Fibroblast of lung (primary cell): ENCODE measurements at regions not wholly inside any gene's neighbourhood (a gene's known extent, or its start where the extent isn't known, plus 50 kb on each side); places are given as distances from the start of the nearest gene placed in this dataset.

Source experiments
- DNase-seq, 2 donors: peaks; one replicate each; pipeline versions ENCODE4 v3.0.0 to v3.0.0-alpha.2; 2010; ENCODE audit warnings: low read depth in 2 of 2
- H2AFZ ChIP-seq: 2 replicates; pipeline ENCODE4 v1.5.1; 2012; ENCODE audit warnings: low read length, control low read depth, inconsistent platforms
- H3K27ac ChIP-seq: 2 replicates; pipeline ENCODE4 v1.5.1; 2011; ENCODE audit warnings: low read length, control low read depth; ENCODE audit not compliant: insufficient read depth
- H3K27me3 ChIP-seq: 2 replicates; pipeline ENCODE4 v1.5.1; 2011; ENCODE audit warnings: mild to moderate bottlenecking, low read length; ENCODE audit not compliant: control insufficient read depth, insufficient read depth
- H3K36me3 ChIP-seq: 2 replicates; pipeline ENCODE4 v1.5.1; 2011; ENCODE audit warnings: low read length; ENCODE audit not compliant: control insufficient read depth, insufficient read depth
- H3K4me1 ChIP-seq: 2 replicates; pipeline ENCODE4 v1.5.1; 2011; ENCODE audit warnings: low read length; ENCODE audit not compliant: control insufficient read depth, insufficient read depth; ENCODE audit errors: extremely low read depth
- H3K4me2 ChIP-seq: 2 replicates; pipeline ENCODE4 v1.5.1; 2011; ENCODE audit warnings: low read length, control low read depth; ENCODE audit not compliant: insufficient read depth; ENCODE audit errors: extremely low read depth
- H3K4me3 ChIP-seq, 4 experiments: fragments of 200-600 bp in 1 of 4; sonication (generic) in 1 of 4; replicated peaks in 1 of 4; 2 replicates each; pipeline ENCODE4 v1.5.1; 2011 to 2016; ENCODE audit warnings: low read length in 4 of 4, low read depth in 3 of 4, mild to moderate bottlenecking in 3 of 4, control low read depth in 2 of 4, inconsistent platforms in 1 of 4, mixed read lengths in 1 of 4; ENCODE audit not compliant: insufficient read depth in 1 of 4; ENCODE audit errors: control extremely low read depth in 1 of 4
- H3K79me2 ChIP-seq: 2 replicates; pipeline ENCODE4 v1.5.1; 2012; ENCODE audit warnings: mild to moderate bottlenecking, low read length, inconsistent platforms; ENCODE audit not compliant: control insufficient read depth, insufficient read depth
- H3K9ac ChIP-seq: 2 replicates; pipeline ENCODE4 v1.5.1; 2011; ENCODE audit warnings: mild to moderate bottlenecking, low read length, control low read depth; ENCODE audit not compliant: insufficient read depth
- H3K9me3 ChIP-seq: 2 replicates; pipeline ENCODE4 v1.5.1; 2012; ENCODE audit warnings: low read depth, low read length; ENCODE audit not compliant: control insufficient read depth, insufficient read depth
- H4K20me1 ChIP-seq: 2 replicates; pipeline ENCODE4 v1.5.1; 2011; ENCODE audit warnings: low read length; ENCODE audit not compliant: control insufficient read depth, insufficient read depth; ENCODE audit errors: extremely low read depth
- EZH2 ChIP-seq: IDR thresholded peaks from 2 replicates; pipeline ENCODE4 v1.5.1; 2012; ENCODE audit warnings: low read length, control low read depth, mild to moderate bottlenecking; ENCODE audit errors: missing control alignments
- TF ChIP-seq, protein P1 (sequence below), 2 donors: IDR thresholded peaks in 1 of 2; conservative IDR thresholded peaks in 1 of 2; 1 replicate in 1 of 2; 2 replicates in 1 of 2; pipeline ENCODE4 v1.5.1; 2011 to 2012; ENCODE audit warnings: low read length in 2 of 2, control low read depth in 1 of 2, inconsistent platforms in 1 of 2, low read depth in 1 of 2, mild to moderate bottlenecking in 1 of 2

DNA sequence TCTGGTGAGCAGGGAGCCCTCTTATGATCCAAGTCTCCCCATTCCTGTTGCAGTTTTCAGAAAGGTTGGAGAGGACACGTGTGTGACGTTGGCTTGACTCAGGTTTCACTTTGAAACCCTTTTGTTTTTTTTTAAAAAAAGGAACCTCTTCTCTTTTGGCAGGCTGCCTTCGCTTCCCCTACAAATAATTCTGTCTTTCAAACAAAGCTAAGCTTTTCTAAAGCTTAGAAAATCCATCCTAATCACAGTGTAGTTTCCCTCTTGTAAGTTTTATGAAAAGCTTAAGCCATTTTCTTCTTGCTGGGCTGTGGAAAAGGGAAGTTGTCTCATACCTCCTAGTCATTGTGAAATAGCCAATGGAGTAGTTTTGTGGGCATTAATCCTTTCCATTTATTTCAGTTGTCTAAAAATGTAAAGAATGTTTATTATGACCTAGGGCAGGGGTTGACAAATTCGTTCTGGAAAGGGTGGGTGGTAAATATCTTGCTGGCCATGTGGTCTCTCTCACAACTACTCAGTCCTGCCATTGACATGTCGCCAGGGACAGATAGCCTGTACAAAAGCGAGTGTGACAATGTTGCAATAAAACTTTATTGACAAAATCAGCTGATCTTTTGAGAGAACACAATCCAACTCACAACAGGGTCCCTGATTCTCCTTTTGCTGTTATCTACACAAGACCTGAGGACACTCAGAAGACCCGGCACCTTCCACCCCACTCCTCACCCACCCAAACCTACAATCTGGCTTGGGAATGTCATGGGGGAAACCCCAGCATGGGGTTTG is 878.8 kb downstream of the RNF144A start:
- Histone ChIP-seq H3K9ac (no peak overlapping the region), H3K4me3 (no peak overlapping the region), H3K27ac (no peak overlapping the region), H3K4me2 (no peak overlapping the region), H4K20me1 (no peaks in the 10 kb centered on the region), H3K79me2 (no peaks in the 10 kb centered on the region), H3K9me3 (no peaks in the 10 kb centered on the region), H3K36me3 (no peaks in the 10 kb centered on the region), H3K27me3 (no peaks in the 10 kb centered on the region), H2AFZ (no peak overlapping the region), H3K4me1 (no peaks in the 10 kb centered on the region)
- TF ChIP-seq EZH2: no peak
- TF ChIP-seq, protein P1, sequence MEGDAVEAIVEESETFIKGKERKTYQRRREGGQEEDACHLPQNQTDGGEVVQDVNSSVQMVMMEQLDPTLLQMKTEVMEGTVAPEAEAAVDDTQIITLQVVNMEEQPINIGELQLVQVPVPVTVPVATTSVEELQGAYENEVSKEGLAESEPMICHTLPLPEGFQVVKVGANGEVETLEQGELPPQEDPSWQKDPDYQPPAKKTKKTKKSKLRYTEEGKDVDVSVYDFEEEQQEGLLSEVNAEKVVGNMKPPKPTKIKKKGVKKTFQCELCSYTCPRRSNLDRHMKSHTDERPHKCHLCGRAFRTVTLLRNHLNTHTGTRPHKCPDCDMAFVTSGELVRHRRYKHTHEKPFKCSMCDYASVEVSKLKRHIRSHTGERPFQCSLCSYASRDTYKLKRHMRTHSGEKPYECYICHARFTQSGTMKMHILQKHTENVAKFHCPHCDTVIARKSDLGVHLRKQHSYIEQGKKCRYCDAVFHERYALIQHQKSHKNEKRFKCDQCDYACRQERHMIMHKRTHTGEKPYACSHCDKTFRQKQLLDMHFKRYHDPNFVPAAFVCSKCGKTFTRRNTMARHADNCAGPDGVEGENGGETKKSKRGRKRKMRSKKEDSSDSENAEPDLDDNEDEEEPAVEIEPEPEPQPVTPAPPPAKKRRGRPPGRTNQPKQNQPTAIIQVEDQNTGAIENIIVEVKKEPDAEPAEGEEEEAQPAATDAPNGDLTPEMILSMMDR (conservative IDR thresholded peaks at IDR 0.05 in 1 of 2, IDR thresholded peaks at IDR 0.05 in 1 of 2; ENCODE audit: low read depth in 1 of 2, low read length in 2 of 2): no peak
- peak; percentile 14 to 43 for DNase-seq

DNA sequence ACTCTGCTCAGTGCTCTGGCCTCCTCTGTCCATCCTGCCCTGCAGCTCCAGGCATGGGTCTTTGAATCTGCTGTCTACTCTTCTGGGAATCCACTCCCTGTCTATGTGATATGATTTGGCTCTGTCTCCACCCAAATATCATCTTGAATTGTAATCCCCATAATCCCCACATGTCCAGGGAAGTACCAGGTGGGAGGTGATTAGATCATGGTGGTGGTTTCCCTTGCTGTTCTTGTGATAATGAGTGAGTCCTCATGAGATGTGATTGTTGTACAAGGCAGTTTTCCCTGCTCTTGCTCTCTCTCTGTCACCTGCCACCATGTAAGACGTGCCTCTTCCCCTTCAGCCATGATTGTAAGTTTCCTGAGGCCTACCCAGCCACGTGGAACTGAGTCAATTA is 881.8 kb upstream of the ID2 start:
- H3K27me3 ChIP-seq: no peaks in the 10 kb centered on the region
- no peak overlapping the region for H3K4me3 ChIP-seq
- H3K79me2 ChIP-seq: no peaks in the 10 kb centered on the region
- TF ChIP-seq, protein P1 (conservative IDR thresholded peaks at IDR 0.05 in 1 of 2, IDR thresholded peaks at IDR 0.05 in 1 of 2; ENCODE audit: low read depth in 1 of 2, low read length in 2 of 2): no peak
- TF ChIP-seq EZH2: no peak
- H3K4me1 ChIP-seq: no peaks in the 10 kb centered on the region
- H3K9me3 ChIP-seq: no peaks in the 10 kb centered on the region
- H3K9ac ChIP-seq: no peak overlapping the region
- no peaks in the 10 kb centered on the region for H3K36me3 ChIP-seq
- no peak overlapping the region for H3K4me2 ChIP-seq
- H3K27ac ChIP-seq: no peak overlapping the region
- no peak overlapping the region for H2AFZ ChIP-seq
- H4K20me1 ChIP-seq: no peaks in the 10 kb centered on the region
- no peak for DNase-seq

DNA sequence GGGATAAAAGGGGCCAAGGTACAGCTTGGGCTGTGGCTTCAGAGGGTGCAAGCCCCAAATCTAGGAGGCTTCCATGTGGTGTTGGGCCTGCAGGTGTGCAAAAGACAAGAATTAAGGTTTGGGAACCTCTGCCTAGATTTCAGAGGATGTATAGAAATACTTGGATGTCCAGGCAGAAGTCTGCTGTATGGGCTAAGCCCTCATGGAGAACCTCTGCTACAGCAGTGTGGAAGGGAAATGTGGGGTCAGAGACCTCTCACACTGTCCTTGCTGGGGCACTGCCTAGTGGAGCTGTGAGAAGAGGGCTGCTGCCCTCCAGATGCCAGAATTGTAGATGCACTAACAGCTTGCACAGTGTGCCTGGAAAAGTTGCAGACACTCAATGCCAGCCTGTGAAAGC is 880.6 kb upstream of the ID2 start:
- H3K4me2 ChIP-seq: no peak overlapping the region
- no peak overlapping the region for H3K4me3 ChIP-seq
- H3K27me3 ChIP-seq: no peaks in the 10 kb centered on the region
- H4K20me1 ChIP-seq: no peaks in the 10 kb centered on the region
- TF ChIP-seq, protein P1 (conservative IDR thresholded peaks at IDR 0.05 in 1 of 2, IDR thresholded peaks at IDR 0.05 in 1 of 2; ENCODE audit: low read depth in 1 of 2, low read length in 2 of 2): no peak
- TF ChIP-seq EZH2: no peak
- H2AFZ ChIP-seq: no peak overlapping the region
- no peak overlapping the region for H3K27ac ChIP-seq
- H3K9me3 ChIP-seq: no peaks in the 10 kb centered on the region
- no peak overlapping the region for H3K9ac ChIP-seq
- H3K36me3 ChIP-seq: no peaks in the 10 kb centered on the region
- DNase-seq: no peak
- no peaks in the 10 kb centered on the region for H3K79me2 ChIP-seq
- no peaks in the 10 kb centered on the region for H3K4me1 ChIP-seq
